OCI-LY7 (cell line): ENCODE measurements at regions not wholly inside any gene's neighbourhood (a gene's known extent, or its start where the extent isn't known, plus 50 kb on each side); places are given as distances from the start of the nearest gene placed in this dataset.

Source experiments
- BruUV-seq: library from RNA; stranded (reverse); fragments of 400-500 nt; replicated peaks from 2 replicates; lab custom pipeline; 2021; lab: Mats Ljungman, UMichigan
- CTCF ChIA-PET: fragments of 300-600 bp; sonication (Branson Sonifier 250); formaldehyde crosslinking; loops from one replicate; lab custom pipeline; 2022; ENCODE audit warnings: antibody characterized with exemption; ENCODE audit not compliant: unreplicated experiment; lab: Charles Lee
- POLR2A ChIA-PET: fragments of 300-600 bp; sonication (Branson Sonifier 250); formaldehyde crosslinking; loops from one replicate; lab custom pipeline; 2022; ENCODE audit warnings: antibody characterized with exemption; lab: Charles Lee
- DNase-seq: peaks from one replicate; pipeline ENCODE4 v3.0.0-alpha.2; 2015; ENCODE audit warnings: low spot score
- H2AFZ ChIP-seq: fragments of 200-600 bp; sonication (generic), shearing (Covaris generic); 2 replicates; pipeline ENCODE4 v1.6.1; 2014; ENCODE audit warnings: mild to moderate bottlenecking, antibody characterized with exemption, low read length, moderate library complexity
- H3K27ac ChIP-seq: fragments of 200-600 bp; sonication (generic); 2 replicates; pipeline ENCODE4 v1.5.1; 2014; ENCODE audit warnings: mixed run types, low read depth, mild to moderate bottlenecking, moderate library complexity, low read length, inconsistent platforms; ENCODE audit not compliant: poor library complexity, severe bottlenecking
- H3K36me3 ChIP-seq: fragments of 200-600 bp; sonication (generic); 2 replicates; pipeline ENCODE4 v1.6.1; 2014; ENCODE audit warnings: mild to moderate bottlenecking, antibody characterized with exemption, low read length, moderate library complexity, mixed read lengths; ENCODE audit not compliant: insufficient read depth
- H3K4me1 ChIP-seq: fragments of 200-600 bp; sonication (generic); 2 replicates; pipeline ENCODE4 v1.5.1; 2014; ENCODE audit warnings: mild to moderate bottlenecking, low read length; ENCODE audit not compliant: insufficient read depth, poor library complexity, severe bottlenecking
- H3K4me2 ChIP-seq: fragments of 200-600 bp; sonication (generic); 2 replicates; pipeline ENCODE4 v1.6.1; 2014; ENCODE audit warnings: mild to moderate bottlenecking, low read length
- H3K4me3 ChIP-seq: fragments of 200-600 bp; sonication (generic); 2 replicates; pipeline ENCODE4 v1.5.1; 2014; ENCODE audit warnings: mild to moderate bottlenecking, low read depth, low read length; ENCODE audit not compliant: poor library complexity, severe bottlenecking
- H3K79me2 ChIP-seq: fragments of 200-600 bp; sonication (generic); 2 replicates; pipeline ENCODE4 v1.6.1; 2016; ENCODE audit warnings: low read depth, mild to moderate bottlenecking, low read length, moderate library complexity, mixed read lengths; ENCODE audit not compliant: insufficient read depth
- H3K9me2 ChIP-seq: fragments of 200-600 bp; sonication (generic); 2 replicates; pipeline ENCODE4 v1.6.1; 2016; ENCODE audit warnings: mild to moderate bottlenecking, low read length, mixed read lengths; ENCODE audit not compliant: insufficient read depth
- H3K9me3 ChIP-seq: fragments of 200-600 bp; sonication (generic); 2 replicates; pipeline ENCODE4 v1.6.1; 2014; ENCODE audit warnings: mild to moderate bottlenecking, mixed run types, low read length, mixed read lengths
- H4K20me1 ChIP-seq: fragments of 200-600 bp; sonication (generic); 2 replicates; pipeline ENCODE4 v1.6.1; 2014; ENCODE audit warnings: mild to moderate bottlenecking, antibody characterized with exemption, low read length, moderate library complexity, mixed read lengths; ENCODE audit not compliant: insufficient read depth
- EZH2phosphoT487 ChIP-seq: fragments of 200-600 bp; sonication (generic); IDR thresholded peaks from 2 replicates; pipeline ENCODE4 v1.6.1; 2018; ENCODE audit warnings: low read depth, borderline replicate concordance, mild to moderate bottlenecking, mixed run types, antibody characterized with exemption, low read length, moderate library complexity, mixed read lengths
- intact Hi-C: fragments of 100-400 bp; cut with micrococcal nuclease; formaldehyde crosslinking; loops from one replicate; pipeline ENCODE4 v1.10.0; 2022; ENCODE audit not compliant: unreplicated experiment
- TF ChIP-seq, protein P1 (sequence below): fragments of 200-600 bp; sonication (generic); conservative IDR thresholded peaks from 2 replicates; pipeline ENCODE4 v1.5.1; 2014; ENCODE audit warnings: mild to moderate bottlenecking, antibody characterized with exemption, low read length, moderate library complexity, mixed read lengths

DNA sequence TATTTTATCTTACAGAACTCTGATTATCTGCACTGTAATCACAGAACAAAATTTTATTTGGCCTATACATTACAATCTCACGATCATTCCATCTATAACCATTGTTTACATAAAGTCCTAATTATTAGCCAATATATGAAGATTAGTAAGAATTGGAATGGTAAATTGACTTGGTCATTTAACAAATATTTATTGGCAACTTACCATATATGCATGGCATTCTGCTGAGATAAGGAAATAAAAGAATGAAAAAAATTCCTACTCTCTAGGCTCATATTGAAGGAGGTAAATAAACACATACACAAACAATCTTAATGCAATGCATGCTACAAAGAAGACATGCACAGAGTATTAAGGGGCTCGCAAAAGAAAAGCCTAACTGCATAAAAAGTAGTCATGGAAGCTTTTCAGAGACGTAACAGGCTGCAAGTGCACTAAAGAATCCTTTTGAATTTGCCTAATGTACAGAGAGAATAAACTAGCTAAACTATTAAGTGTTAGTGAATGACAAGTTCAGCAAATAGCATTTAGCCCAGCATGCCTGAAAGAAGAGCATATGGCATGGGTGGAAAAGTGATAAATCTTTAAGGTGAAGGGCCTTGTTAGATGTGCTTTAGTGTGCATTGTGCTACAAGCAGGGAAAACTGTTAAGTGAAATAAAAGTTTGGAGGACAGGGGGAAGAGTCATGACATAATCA, 1131.1 kb downstream of the PCDH9 start:
- CTCF ChIA-PET: no interaction called here
- no peak overlapping the region for H3K4me3 ChIP-seq

DNA sequence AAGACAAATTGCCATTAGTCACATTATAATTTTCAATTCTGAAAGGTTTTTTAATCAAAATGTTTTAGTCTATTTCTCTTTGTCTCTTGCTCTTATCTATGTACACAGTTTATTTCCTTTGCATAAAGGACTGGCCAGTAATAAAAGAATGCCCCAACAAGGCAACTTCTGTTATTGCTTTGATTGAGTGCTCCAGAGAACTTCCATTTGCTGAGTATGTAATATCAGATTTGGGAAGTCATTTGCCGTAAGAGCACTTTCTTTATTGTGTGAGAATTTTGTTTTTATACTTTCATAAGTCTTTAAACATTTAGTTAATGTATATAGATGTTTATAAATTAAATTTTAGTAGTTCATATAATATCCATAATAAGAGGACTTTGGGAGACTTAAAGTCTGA, 1140.4 kb downstream of the PCDH9 start:
- H3K9me2 ChIP-seq: no peaks in the 10 kb centered on the region
- no peaks in the 10 kb centered on the region for H3K9me3 ChIP-seq
- H3K79me2 ChIP-seq: no peaks in the 10 kb centered on the region
- H4K20me1 ChIP-seq: no peaks in the 10 kb centered on the region
- ChIA-PET CTCF (no interaction called here), POLR2A (interaction anchor here (0.6 kb wide), 1 partner anchor 166 kb away, joined by 3 read pairs; no protein-coding TSS in a partner anchor)
- H3K4me2 ChIP-seq: no peak overlapping the region
- no peak overlapping the region for H3K27ac ChIP-seq
- no peaks in the 10 kb centered on the region for H3K4me1 ChIP-seq
- no peak overlapping the region for H2AFZ ChIP-seq
- no TSS peak for BruUV-seq
- no peak overlapping the region for H3K4me3 ChIP-seq
- DNase-seq: no peak
- H3K36me3 ChIP-seq: no peaks in the 10 kb centered on the region
- intact Hi-C loops: no loop called here
- TF ChIP-seq, protein P1, sequence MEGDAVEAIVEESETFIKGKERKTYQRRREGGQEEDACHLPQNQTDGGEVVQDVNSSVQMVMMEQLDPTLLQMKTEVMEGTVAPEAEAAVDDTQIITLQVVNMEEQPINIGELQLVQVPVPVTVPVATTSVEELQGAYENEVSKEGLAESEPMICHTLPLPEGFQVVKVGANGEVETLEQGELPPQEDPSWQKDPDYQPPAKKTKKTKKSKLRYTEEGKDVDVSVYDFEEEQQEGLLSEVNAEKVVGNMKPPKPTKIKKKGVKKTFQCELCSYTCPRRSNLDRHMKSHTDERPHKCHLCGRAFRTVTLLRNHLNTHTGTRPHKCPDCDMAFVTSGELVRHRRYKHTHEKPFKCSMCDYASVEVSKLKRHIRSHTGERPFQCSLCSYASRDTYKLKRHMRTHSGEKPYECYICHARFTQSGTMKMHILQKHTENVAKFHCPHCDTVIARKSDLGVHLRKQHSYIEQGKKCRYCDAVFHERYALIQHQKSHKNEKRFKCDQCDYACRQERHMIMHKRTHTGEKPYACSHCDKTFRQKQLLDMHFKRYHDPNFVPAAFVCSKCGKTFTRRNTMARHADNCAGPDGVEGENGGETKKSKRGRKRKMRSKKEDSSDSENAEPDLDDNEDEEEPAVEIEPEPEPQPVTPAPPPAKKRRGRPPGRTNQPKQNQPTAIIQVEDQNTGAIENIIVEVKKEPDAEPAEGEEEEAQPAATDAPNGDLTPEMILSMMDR: no peak
- TF ChIP-seq EZH2phosphoT487: no peak

More for the DNA sequence above, 1131.1 kb downstream of the PCDH9 start:
- Histone ChIP-seq H2AFZ (no peak overlapping the region), H3K9me3 (no peaks in the 10 kb centered on the region), H3K4me1 (no peaks in the 10 kb centered on the region), H3K4me2 (no peak overlapping the region), H3K27ac (no peak overlapping the region), H3K9me2 (no peaks in the 10 kb centered on the region), H4K20me1 (0 out of 2 replicates have a peak, but pooled peaks cover 3% of the 10 kb centered on the region), H3K36me3 (no peaks in the 10 kb centered on the region), H3K79me2 (no peaks in the 10 kb centered on the region)
- POLR2A ChIA-PET: interaction anchor here (0.6 kb wide), 1 partner anchor 575 kb away, joined by 3 read pairs; no protein-coding TSS in a partner anchor
- intact Hi-C loops: no loop called here
- no TSS peak for BruUV-seq
- no peak for DNase-seq
- TF ChIP-seq, protein P1: no peak
- no peak for TF ChIP-seq EZH2phosphoT487

DNA sequence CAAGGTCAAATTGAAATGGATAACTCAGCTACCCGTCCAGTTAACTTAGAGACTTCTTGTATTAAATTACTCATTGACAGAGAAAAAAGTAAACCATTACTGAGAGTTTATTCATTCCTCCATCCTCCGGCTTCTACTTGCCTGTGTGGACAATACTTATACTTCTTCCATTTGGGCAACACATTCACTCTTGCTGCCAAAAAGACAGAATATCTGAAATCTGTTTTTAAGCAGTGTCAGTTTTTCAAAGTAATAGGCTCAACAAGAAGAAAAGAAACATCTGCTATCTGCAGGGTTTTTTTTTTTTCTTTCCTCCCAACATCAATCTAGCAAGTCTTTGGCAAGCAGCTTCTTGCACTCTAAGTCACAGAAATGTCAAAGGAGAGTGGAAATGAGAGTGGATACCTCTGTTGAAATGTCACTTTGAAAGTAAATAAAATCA, 1142.8 kb downstream of the PCDH9 start:
- ChIA-PET POLR2A (no interaction called here), CTCF (no interaction called here)
- Histone ChIP-seq H3K4me2 (no peak overlapping the region), H3K9me3 (no peaks in the 10 kb centered on the region), H3K9me2 (no peaks in the 10 kb centered on the region), H3K4me3 (no peak overlapping the region), H3K27ac (no peak overlapping the region), H2AFZ (no peak overlapping the region), H4K20me1 (no peaks in the 10 kb centered on the region), H3K4me1 (no peaks in the 10 kb centered on the region), H3K36me3 (no peaks in the 10 kb centered on the region), H3K79me2 (no peaks in the 10 kb centered on the region)
- intact Hi-C loops: no loop called here
- no TSS peak for BruUV-seq
- no peak for DNase-seq
- TF ChIP-seq, protein P1: no peak
- no peak for TF ChIP-seq EZH2phosphoT487
